K562 (cell line): ENCODE measurements at regions not wholly inside any gene's neighbourhood (a gene's known extent, or its start where the extent isn't known, plus 50 kb on each side); places are given as distances from the start of the nearest gene placed in this dataset.

ENCODE experiments used
- ATAC-seq: fragments of 200-7000 bp; cut with Tn5 transposase; 3 replicates; pipeline ENCODE4 v1.9.1; 2020; ENCODE audit warnings: moderate library complexity
- BruUV-seq: library from RNA; stranded (reverse); fragments of 400-500 nt; replicated peaks from 2 replicates; lab custom pipeline; 2021; lab: Mats Ljungman, UMichigan
- CTCF ChIA-PET: fragments of 300-600 bp; formaldehyde crosslinking; extraction: SDS; loops from one replicate; lab custom pipeline; 2021; ENCODE audit warnings: low intra/inter-chr PET ratio; lab: Yijun Ruan, JAX
- POLR2A ChIA-PET: fragments of 300-600, 350-650 bp; sonication (Branson Sonifier 250); formaldehyde crosslinking; extraction: SDS; loops from one replicate; lab custom pipeline; 2021; ENCODE audit warnings: antibody characterized with exemption, inconsistent platforms; lab: Yijun Ruan, JAX
- DNase-seq, 4 experiments: peaks; one replicate each; pipeline versions ENCODE4 v3.0.0 to v3.0.0-alpha.2; 2011 to 2018; ENCODE audit warnings: low spot score in 3 of 4, mixed read lengths in 3 of 4; ENCODE audit errors: extremely low read depth in 1 of 4
- FAIRE-seq: peaks from 2 replicates; lab custom pipeline; 2011; peaks lifted over from hg19 to GRCh38; lab: Jason Lieb, UNC
- H2AFZ ChIP-seq: 2 replicates; pipeline ENCODE4 v1.6.0; 2011; ENCODE audit warnings: low read depth, low read length, control low read depth, inconsistent platforms
- H3K27ac ChIP-seq: fragments of 200-600 bp; 3 replicates; pipeline ENCODE4 v1.8.0; 2011; ENCODE audit warnings: low read depth, mild to moderate bottlenecking, control low read depth, inconsistent platforms, low read length, moderate library complexity, mixed read lengths; ENCODE audit errors: extremely low read depth
- H3K27me3 ChIP-seq, 2 experiments: fragments of 300-600 bp in 1 of 2; 2 replicates in 1 of 2; 3 replicates in 1 of 2; pipeline versions ENCODE4 v1.6.0 to v1.8.0; 2011; ENCODE audit warnings: inconsistent platforms in 2 of 2, low read length in 2 of 2, mild to moderate bottlenecking in 1 of 2, mixed read lengths in 1 of 2, moderate library complexity in 1 of 2; ENCODE audit not compliant: control insufficient read depth in 2 of 2, insufficient read depth in 2 of 2
- H3K36me3 ChIP-seq: fragments of 300-600 bp; 3 replicates; pipeline ENCODE4 v1.8.0; 2011; ENCODE audit warnings: mild to moderate bottlenecking, low read length, inconsistent platforms; ENCODE audit not compliant: control insufficient read depth, insufficient read depth
- H3K4me1 ChIP-seq, 2 experiments: fragments of 200-600 bp in 1 of 2; replicated peaks in 1 of 2; 2 replicates in 1 of 2; 3 replicates in 1 of 2; pipeline versions ENCODE4 v1.5.1 to v1.8.0; 2011; ENCODE audit warnings: inconsistent platforms in 2 of 2, low read length in 2 of 2, mild to moderate bottlenecking in 1 of 2, mixed read lengths in 1 of 2, moderate library complexity in 1 of 2; ENCODE audit not compliant: control insufficient read depth in 2 of 2, insufficient read depth in 2 of 2
- H3K4me2 ChIP-seq: 2 replicates; pipeline ENCODE4 v1.6.1; 2011; ENCODE audit warnings: low read length, control low read depth, inconsistent platforms, mixed read lengths; ENCODE audit not compliant: insufficient read depth
- H3K4me3 ChIP-seq: fragments of 200-600 bp; sonication (generic), shearing (Covaris generic); 2 replicates; pipeline ENCODE4 v1.5.1; 2016; ENCODE audit warnings: control low read depth, inconsistent platforms
- H3K79me2 ChIP-seq: fragments of 200-600 bp; 3 replicates; pipeline ENCODE4 v1.8.0; 2011; ENCODE audit warnings: low read length, inconsistent platforms; ENCODE audit not compliant: control insufficient read depth, insufficient read depth
- H3K9ac ChIP-seq, 2 experiments: 2 replicates each; pipeline versions ENCODE4 v1.6.0 to v1.6.1; 2011; ENCODE audit warnings: low read depth in 2 of 2, low read length in 2 of 2, control low read depth in 1 of 2, inconsistent platforms in 1 of 2, mild to moderate bottlenecking in 1 of 2, mixed read lengths in 1 of 2; ENCODE audit not compliant: insufficient read depth in 1 of 2
- H3K9me1 ChIP-seq: one replicate; pipeline ENCODE4 v1.6.0; 2011; ENCODE audit warnings: inconsistent platforms, mild to moderate bottlenecking, low read length, moderate library complexity; ENCODE audit not compliant: control insufficient read depth, insufficient read depth
- H3K9me3 ChIP-seq: replicated peaks from 2 replicates; pipeline ENCODE4 v1.5.1; 2011; ENCODE audit warnings: low read depth, low read length, inconsistent platforms; ENCODE audit not compliant: control insufficient read depth, insufficient read depth
- H4K20me1 ChIP-seq: replicated peaks from 2 replicates; pipeline ENCODE4 v1.6.1; 2011; ENCODE audit warnings: low read length, inconsistent platforms, mixed read lengths; ENCODE audit not compliant: control insufficient read depth, insufficient read depth
- FOXJ2 ChIP-seq: fragments of 200-800 bp; sonication (Bioruptor generic); IDR thresholded peaks from 2 replicates; pipeline ENCODE4 v1.6.1; 2016; ENCODE audit warnings: missing genetic modification characterization, missing compliant biosample characterization
- GABPB2 ChIP-seq: fragments of 250-450 bp; sonication (Bioruptor Pico); conservative IDR thresholded peaks from 2 replicates; pipeline ENCODE4 v1.5.1; 2021; ENCODE audit warnings: mild to moderate bottlenecking
- HLTF ChIP-seq: fragments of 450-650 bp; IDR thresholded peaks from 2 replicates; pipeline ENCODE4 v1.6.1; 2016
- LARP7 ChIP-seq: fragments of 450-650 bp; IDR thresholded peaks from 2 replicates; pipeline ENCODE4 v1.6.1; 2016
- MYBL2 ChIP-seq, 2 experiments: fragments of 450-650 bp in 1 of 2; sonication (generic) in 1 of 2; formaldehyde crosslinking in 1 of 2; IDR thresholded peaks; 2 replicates each; pipeline versions ENCODE4 v1.6.1 to v1.8.1; 2017 to 2022; ENCODE audit warnings: borderline replicate concordance in 1 of 2, inconsistent platforms in 1 of 2, low read depth in 1 of 2, mild to moderate bottlenecking in 1 of 2, missing genetic modification reagents in 1 of 2, moderate library complexity in 1 of 2
- NCOA6 ChIP-seq: fragments of 450-650 bp; IDR thresholded peaks from 2 replicates; pipeline ENCODE4 v1.6.1; 2017; ENCODE audit warnings: mild to moderate bottlenecking
- NUFIP1 ChIP-seq: fragments of 450-650 bp; IDR thresholded peaks from 2 replicates; pipeline ENCODE4 v1.6.1; 2018; ENCODE audit not compliant: partially characterized antibody
- SMARCC2 ChIP-seq: fragments of 450-650 bp; IDR thresholded peaks from 2 replicates; pipeline ENCODE4 v1.6.1; 2017; ENCODE audit warnings: antibody characterized with exemption, moderate library complexity, mild to moderate bottlenecking, low read depth
- XRCC3 ChIP-seq: fragments of 450-650 bp; IDR thresholded peaks from 2 replicates; pipeline ENCODE4 v1.6.1; 2017; ENCODE audit warnings: mild to moderate bottlenecking, moderate library complexity
- WGBS: fragments of 100-300 bp; shearing (Covaris generic); methylation state at CpG from one replicate; pipeline ENCODE4 v1.1.6; 2016; ENCODE audit warnings: low coverage, mixed read lengths; ENCODE audit not compliant: insufficient coverage; ENCODE audit errors: missing lambda C conversion rate; 5-methylcytosine and 5-hydroxymethylcytosine counted together
- in situ Hi-C: fragments of 300-500 bp; cut with MboI; formaldehyde crosslinking; loops from 4 replicates; pipeline ENCODE4 v1.15.0; 2018; ENCODE audit warnings: inconsistent platforms, mixed read lengths
- intact Hi-C: fragments of 100-400 bp; cut with micrococcal nuclease; formaldehyde crosslinking; loops from 2 replicates; pipeline ENCODE4 v1.14.2; 2022
- TF ChIP-seq, protein P1 (sequence below): fragments of 200-800 bp; sonication (Bioruptor generic); IDR thresholded peaks from 2 replicates; pipeline ENCODE4 v1.6.1; 2017; ENCODE audit warnings: missing genetic modification characterization, missing compliant biosample characterization

DNA sequence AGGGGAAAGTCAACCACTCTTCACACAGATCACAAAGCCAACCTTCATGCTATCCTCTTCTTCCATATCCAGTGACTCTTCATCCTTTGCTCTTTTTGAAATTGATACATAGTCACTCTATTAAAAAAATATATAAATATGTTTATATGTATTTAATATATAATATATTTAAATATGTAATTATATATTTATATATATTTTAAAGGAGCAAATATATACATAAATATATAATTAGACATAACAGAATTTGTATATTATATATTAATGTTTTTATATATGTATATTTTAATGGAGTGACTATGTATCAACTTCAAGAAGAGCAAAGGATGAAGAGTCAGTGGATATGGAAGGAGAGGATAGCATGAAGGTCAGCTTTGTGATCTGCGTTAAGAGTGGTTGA, 374.9 kb downstream of the CDH9 start:
- Histone ChIP-seq H3K4me3 (no peak overlapping the region), H3K27ac (no peak overlapping the region), H3K9me1 (no peaks in the 10 kb centered on the region), H3K4me1 (no peaks in the 10 kb centered on the region), H2AFZ (no peak overlapping the region), H3K9me3 (no peaks in the 10 kb centered on the region), H3K79me2 (no peaks in the 10 kb centered on the region), H3K4me2 (no peak overlapping the region), H3K27me3 (no peaks in the 10 kb centered on the region), H3K9ac (no peak overlapping the region), H3K36me3 (no peaks in the 10 kb centered on the region), H4K20me1 (no peaks in the 10 kb centered on the region)
- FAIRE-seq (no peak), DNase-seq (no peak), ATAC-seq (no peak)
- intact Hi-C loops: no loop called here
- ChIA-PET CTCF (no interaction called here), POLR2A (no interaction called here)
- in situ Hi-C loops: no loop called here
- TF ChIP-seq NUFIP1 (no peak), FOXJ2 (tag) (no peak), SMARCC2 (no peak), GABPB2 (CRISPR knock-in tag) (no peak), NCOA6 (no peak), XRCC3 (no peak), MYBL2 (IDR thresholded peaks at IDR 0.05; ENCODE audit: low read depth) (no peak), MYBL2 (CRISPR knock-in tag; IDR thresholded peaks at IDR 0.05; ENCODE audit: borderline replicate concordance) (no peak), LARP7 (no peak), HLTF (no peak)
- TF ChIP-seq, protein P1, sequence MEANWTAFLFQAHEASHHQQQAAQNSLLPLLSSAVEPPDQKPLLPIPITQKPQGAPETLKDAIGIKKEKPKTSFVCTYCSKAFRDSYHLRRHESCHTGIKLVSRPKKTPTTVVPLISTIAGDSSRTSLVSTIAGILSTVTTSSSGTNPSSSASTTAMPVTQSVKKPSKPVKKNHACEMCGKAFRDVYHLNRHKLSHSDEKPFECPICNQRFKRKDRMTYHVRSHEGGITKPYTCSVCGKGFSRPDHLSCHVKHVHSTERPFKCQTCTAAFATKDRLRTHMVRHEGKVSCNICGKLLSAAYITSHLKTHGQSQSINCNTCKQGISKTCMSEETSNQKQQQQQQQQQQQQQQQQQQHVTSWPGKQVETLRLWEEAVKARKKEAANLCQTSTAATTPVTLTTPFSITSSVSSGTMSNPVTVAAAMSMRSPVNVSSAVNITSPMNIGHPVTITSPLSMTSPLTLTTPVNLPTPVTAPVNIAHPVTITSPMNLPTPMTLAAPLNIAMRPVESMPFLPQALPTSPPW (CRISPR knock-in tag): no peak
- 0% methylated on average over 1 of the region's 1 CpG for WGBS
- no TSS peak for BruUV-seq
